ENCODE measurements at regions not wholly inside any gene's neighbourhood (a gene's known extent, or its start where the extent isn't known, plus 50 kb on each side); places are given as distances from the start of the nearest gene placed in this dataset.
A peak's percentile ranks its signal among the peaks of the same experiment; 100 is the strongest.

- Histone ChIP-seq H2BK120ac (ENCODE audit: low read depth, low read length) (no peak overlapping the region), H4K8ac (ENCODE audit: low read length) (no peak overlapping the region), H2BK12ac (ENCODE audit: low read length in 2 of 2) (no peak overlapping the region), H3K9me3 (ENCODE audit: control insufficient read depth, low read length) (no peaks in the 10 kb centered on the region), H3K27ac (ENCODE audit: low read length, poor library complexity, severe bottlenecking) (no peak overlapping the region), H3K9ac (ENCODE audit: low read length) (no peak overlapping the region), H2BK15ac (ENCODE audit: low read depth, poor library complexity, severe bottlenecking) (no peak overlapping the region), H3K18ac (ENCODE audit: low read depth in 1 of 2, low read length in 2 of 2) (no peak overlapping the region), H3K4ac (ENCODE audit: low read depth in 1 of 2, low read length in 2 of 2) (no peak overlapping the region), H2AFZ (ENCODE audit: low read depth, low read length) (no peak overlapping the region), H2AK5ac (ENCODE audit: low read length, severe bottlenecking) (no peak overlapping the region), H3K27me3 (ENCODE audit: control insufficient read depth in 1 of 2, insufficient read depth in 1 of 2, low read length in 2 of 2) (no peaks in the 10 kb centered on the region), H2BK5ac (ENCODE audit: low read depth, low read length, poor library complexity, severe bottlenecking) (no peak overlapping the region), H3K4me2 (ENCODE audit: low read length, poor library complexity, severe bottlenecking) (no peak overlapping the region), H3K4me1 (ENCODE audit: control insufficient read depth, insufficient read depth, low read depth, low read length) (no peaks in the 10 kb centered on the region), H3K23ac (ENCODE audit: low read length in 2 of 2) (no peak overlapping the region), H4K91ac (ENCODE audit: low read length) (no peak overlapping the region), H3K14ac (ENCODE audit: low read length in 2 of 2) (no peak overlapping the region), H3K4me3 (ENCODE audit: insufficient read depth in 1 of 2, low read depth in 1 of 2, low read length in 2 of 2) (no peak overlapping the region), H3K36me3 (ENCODE audit: control insufficient read depth in 1 of 2, insufficient read depth in 2 of 2, low read depth in 1 of 2, low read length in 2 of 2) (no peaks in the 10 kb centered on the region), H3K79me1 (replicated peaks; ENCODE audit: low read length, poor library complexity, severe bottlenecking) (no peaks in the 10 kb centered on the region)
- WGBS: 100% methylated on average over 2 of the region's 3 CpGs
- DNase-seq: no peak
Measured at GRCh38 chr6:22221630-22222029, 75.2 kb downstream of the PRL start.

GRCh38 chr6:22222469-22222868 lies 74.4 kb downstream of the PRL start:
- 62% methylated on average over 4 of the region's 6 CpGs for WGBS
- no peak overlapping the region for H4K8ac ChIP-seq (ENCODE audit: low read length)
- H2BK15ac ChIP-seq (ENCODE audit: low read depth, poor library complexity, severe bottlenecking): no peak overlapping the region

GRCh38 chr6:22227824-22228610 lies 68.8 kb downstream of the PRL start:
- H3K4me3 ChIP-seq (ENCODE audit: insufficient read depth in 1 of 2, low read depth in 1 of 2, low read length in 2 of 2): no peak overlapping the region
- WGBS: 83% methylated on average over 2 of the region's 2 CpGs
- H3K18ac ChIP-seq (ENCODE audit: low read depth in 1 of 2, low read length in 2 of 2): no peak overlapping the region
- H3K4me2 ChIP-seq (ENCODE audit: low read length, poor library complexity, severe bottlenecking): no peak overlapping the region
- H2BK12ac ChIP-seq (ENCODE audit: low read length in 2 of 2): no peak overlapping the region
- no peaks in the 10 kb centered on the region for H3K9me3 ChIP-seq (ENCODE audit: control insufficient read depth, low read length)
- H2BK5ac ChIP-seq (ENCODE audit: low read depth, low read length, poor library complexity, severe bottlenecking): no peak overlapping the region
- no peak overlapping the region for H3K14ac ChIP-seq (ENCODE audit: low read length in 2 of 2)
- H3K36me3 ChIP-seq (ENCODE audit: control insufficient read depth in 1 of 2, insufficient read depth in 2 of 2, low read depth in 1 of 2, low read length in 2 of 2): no peaks in the 10 kb centered on the region
- H2AFZ ChIP-seq (ENCODE audit: low read depth, low read length): no peak overlapping the region
- H3K4me1 ChIP-seq (ENCODE audit: control insufficient read depth, insufficient read depth, low read depth, low read length): peaks cover 1% of the 10 kb centered on the region
- H3K27me3 ChIP-seq (ENCODE audit: control insufficient read depth in 1 of 2, insufficient read depth in 1 of 2, low read length in 2 of 2): no peaks in the 10 kb centered on the region
- no peaks in the 10 kb centered on the region for H3K79me1 ChIP-seq (replicated peaks; ENCODE audit: low read length, poor library complexity, severe bottlenecking)
- H2AK5ac ChIP-seq (ENCODE audit: low read length, severe bottlenecking): no peak overlapping the region
- H3K27ac ChIP-seq (ENCODE audit: low read length, poor library complexity, severe bottlenecking): no peak overlapping the region
- H3K23ac ChIP-seq (ENCODE audit: low read length in 2 of 2): no peak overlapping the region
- no peak overlapping the region for H2BK120ac ChIP-seq (ENCODE audit: low read depth, low read length)
- no peak overlapping the region for H2BK15ac ChIP-seq (ENCODE audit: low read depth, poor library complexity, severe bottlenecking)
- no peak for DNase-seq
- no peak overlapping the region for H3K9ac ChIP-seq (ENCODE audit: low read length)
- H4K91ac ChIP-seq (ENCODE audit: low read length): no peak overlapping the region
- H4K8ac ChIP-seq (ENCODE audit: low read length): no peak overlapping the region
- no peak overlapping the region for H3K4ac ChIP-seq (ENCODE audit: low read depth in 1 of 2, low read length in 2 of 2)

More at GRCh38 chr6:22222469-22222868, 74.4 kb downstream of the PRL start:
- Histone ChIP-seq H4K91ac (ENCODE audit: low read length) (no peak overlapping the region), H3K23ac (ENCODE audit: low read length in 2 of 2) (no peak overlapping the region), H3K18ac (ENCODE audit: low read depth in 1 of 2, low read length in 2 of 2) (no peak overlapping the region), H2AFZ (ENCODE audit: low read depth, low read length) (no peak overlapping the region), H3K27ac (ENCODE audit: low read length, poor library complexity, severe bottlenecking) (no peak overlapping the region), H3K27me3 (ENCODE audit: control insufficient read depth in 1 of 2, insufficient read depth in 1 of 2, low read length in 2 of 2) (no peaks in the 10 kb centered on the region), H2BK12ac (ENCODE audit: low read length in 2 of 2) (no peak overlapping the region), H3K4me3 (ENCODE audit: insufficient read depth in 1 of 2, low read depth in 1 of 2, low read length in 2 of 2) (no peak overlapping the region), H3K4me2 (ENCODE audit: low read length, poor library complexity, severe bottlenecking) (no peak overlapping the region), H3K9ac (ENCODE audit: low read length) (no peak overlapping the region), H3K4ac (ENCODE audit: low read depth in 1 of 2, low read length in 2 of 2) (no peak overlapping the region), H3K9me3 (ENCODE audit: control insufficient read depth, low read length) (no peaks in the 10 kb centered on the region), H3K4me1 (ENCODE audit: control insufficient read depth, insufficient read depth, low read depth, low read length) (no peaks in the 10 kb centered on the region), H2AK5ac (ENCODE audit: low read length, severe bottlenecking) (no peak overlapping the region), H3K79me1 (replicated peaks; ENCODE audit: low read length, poor library complexity, severe bottlenecking) (no peaks in the 10 kb centered on the region), H3K14ac (ENCODE audit: low read length in 2 of 2) (no peak overlapping the region), H3K36me3 (ENCODE audit: control insufficient read depth in 1 of 2, insufficient read depth in 2 of 2, low read depth in 1 of 2, low read length in 2 of 2) (no peaks in the 10 kb centered on the region), H2BK5ac (ENCODE audit: low read depth, low read length, poor library complexity, severe bottlenecking) (no peak overlapping the region), H2BK120ac (ENCODE audit: low read depth, low read length) (no peak overlapping the region)
- DNase-seq: no peak

- H3K4me1 ChIP-seq (ENCODE audit: control insufficient read depth, insufficient read depth, low read depth, low read length): peaks cover 1% of the 10 kb centered on the region
Measured at GRCh38 chr6:22231050-22231449, 65.8 kb downstream of the PRL start.

More at GRCh38 chr6:22231050-22231449, 65.8 kb downstream of the PRL start:
- Histone ChIP-seq H4K8ac (ENCODE audit: low read length) (no peak overlapping the region), H3K9ac (ENCODE audit: low read length) (no peak overlapping the region), H3K4ac (ENCODE audit: low read depth in 1 of 2, low read length in 2 of 2) (no peak overlapping the region), H3K36me3 (ENCODE audit: control insufficient read depth in 1 of 2, insufficient read depth in 2 of 2, low read depth in 1 of 2, low read length in 2 of 2) (no peaks in the 10 kb centered on the region), H2AFZ (ENCODE audit: low read depth, low read length) (no peak overlapping the region), H3K27ac (ENCODE audit: low read length, poor library complexity, severe bottlenecking) (no peak overlapping the region), H3K27me3 (ENCODE audit: control insufficient read depth in 1 of 2, insufficient read depth in 1 of 2, low read length in 2 of 2) (no peaks in the 10 kb centered on the region), H3K9me3 (ENCODE audit: control insufficient read depth, low read length) (no peaks in the 10 kb centered on the region), H2BK12ac (ENCODE audit: low read length in 2 of 2) (no peak overlapping the region), H3K18ac (ENCODE audit: low read depth in 1 of 2, low read length in 2 of 2) (no peak overlapping the region), H4K91ac (ENCODE audit: low read length) (no peak overlapping the region), H2BK15ac (ENCODE audit: low read depth, poor library complexity, severe bottlenecking) (no peak overlapping the region), H3K4me2 (ENCODE audit: low read length, poor library complexity, severe bottlenecking) (no peak overlapping the region), H2BK5ac (ENCODE audit: low read depth, low read length, poor library complexity, severe bottlenecking) (no peak overlapping the region), H3K23ac (ENCODE audit: low read length in 2 of 2) (no peak overlapping the region), H3K79me1 (replicated peaks; ENCODE audit: low read length, poor library complexity, severe bottlenecking) (no peaks in the 10 kb centered on the region), H2BK120ac (ENCODE audit: low read depth, low read length) (no peak overlapping the region), H2AK5ac (ENCODE audit: low read length, severe bottlenecking) (peak overlapping the region; percentile 38), H3K14ac (ENCODE audit: low read length in 2 of 2) (no peak overlapping the region), H3K4me3 (ENCODE audit: insufficient read depth in 1 of 2, low read depth in 1 of 2, low read length in 2 of 2) (no peak overlapping the region)
- DNase-seq: no peak
- WGBS: 94% methylated on average over 6 of the region's 7 CpGs

Measured in mesenchymal stem cell (in vitro differentiated cells and primary cell).